Astrocyte (in vitro differentiated cells and primary cell): ENCODE measurements at regions not wholly inside any gene's neighbourhood (a gene's known extent, or its start where the extent isn't known, plus 50 kb on each side); places are given as distances from the start of the nearest gene placed in this dataset.

Source experiments
- DNase-seq: peaks from one replicate; pipeline ENCODE4 v3.0.0-alpha.2; 2010; ENCODE audit warnings: low read depth
- FAIRE-seq: peaks from 2 replicates; lab custom pipeline; 2011; peaks lifted over from hg19 to GRCh38; lab: Jason Lieb, UNC
- H2AFZ ChIP-seq: 2 replicates; pipeline ENCODE4 v1.6.0; 2012; ENCODE audit warnings: low read depth, low read length, inconsistent platforms
- H3K27ac ChIP-seq: 2 replicates; pipeline ENCODE4 v1.5.1; 2011; ENCODE audit warnings: low read depth, low read length, inconsistent platforms
- H3K27me3 ChIP-seq: 2 replicates; pipeline ENCODE4 v1.6.0; 2011; ENCODE audit warnings: low read length, inconsistent platforms; ENCODE audit not compliant: insufficient read depth
- H3K36me3 ChIP-seq: 2 replicates; pipeline ENCODE4 v1.5.1; 2011; ENCODE audit warnings: low read length, inconsistent platforms; ENCODE audit not compliant: insufficient read depth
- H3K4me1 ChIP-seq: 2 replicates; pipeline ENCODE4 v1.5.1; 2011; ENCODE audit warnings: low read length, inconsistent platforms; ENCODE audit not compliant: insufficient read depth
- H3K4me2 ChIP-seq: 2 replicates; pipeline ENCODE4 v1.6.0; 2012; ENCODE audit warnings: low read length, inconsistent platforms
- H3K4me3 ChIP-seq: 2 replicates; pipeline ENCODE4 v1.5.1; 2011; ENCODE audit warnings: low read depth, mild to moderate bottlenecking, low read length, inconsistent platforms; ENCODE audit not compliant: insufficient read depth
- H3K79me2 ChIP-seq: 2 replicates; pipeline ENCODE4 v1.6.0; 2012; ENCODE audit warnings: mild to moderate bottlenecking, low read length, inconsistent platforms; ENCODE audit not compliant: insufficient read depth
- H3K9ac ChIP-seq: 2 replicates; pipeline ENCODE4 v1.6.0; 2012; ENCODE audit warnings: mild to moderate bottlenecking, low read length, inconsistent platforms
- H3K9me3 ChIP-seq: 2 replicates; pipeline ENCODE4 v1.5.1; 2012; ENCODE audit warnings: low read depth, mild to moderate bottlenecking, low read length, inconsistent platforms; ENCODE audit not compliant: insufficient read depth
- H4K20me1 ChIP-seq: 2 replicates; pipeline ENCODE4 v1.6.0; 2012; ENCODE audit warnings: low read length, inconsistent platforms; ENCODE audit not compliant: insufficient read depth
- H3K27ac Mint-ChIP-seq: one replicate; pipeline ENCODE4 v1.8.0; 2021; ENCODE audit warnings: mild to moderate bottlenecking, mixed read lengths; ENCODE audit not compliant: unreplicated experiment
- H3K27me3 Mint-ChIP-seq: one replicate; pipeline ENCODE4 v1.8.0; 2021; ENCODE audit warnings: low read depth, mixed read lengths; ENCODE audit not compliant: unreplicated experiment
- H3K36me3 Mint-ChIP-seq: one replicate; pipeline ENCODE4 v1.8.0; 2021; ENCODE audit warnings: low read depth, mixed read lengths; ENCODE audit not compliant: unreplicated experiment
- H3K4me1 Mint-ChIP-seq: one replicate; pipeline ENCODE4 v1.8.0; 2021; ENCODE audit warnings: low read depth, mixed read lengths; ENCODE audit not compliant: unreplicated experiment
- H3K4me3 Mint-ChIP-seq: one replicate; pipeline ENCODE4 v1.8.0; 2021; ENCODE audit warnings: mild to moderate bottlenecking, moderate library complexity, mixed read lengths; ENCODE audit not compliant: unreplicated experiment
- H3K9me3 Mint-ChIP-seq: one replicate; pipeline ENCODE4 v1.8.0; 2021; ENCODE audit warnings: mild to moderate bottlenecking, mixed read lengths; ENCODE audit not compliant: unreplicated experiment
- EZH2 ChIP-seq: IDR thresholded peaks from 2 replicates; pipeline ENCODE4 v1.6.1; 2012; ENCODE audit warnings: mild to moderate bottlenecking, low read length, inconsistent platforms; ENCODE audit not compliant: insufficient read depth
- TF ChIP-seq, protein P1 (sequence below): IDR thresholded peaks from 2 replicates; pipeline ENCODE4 v1.5.1; 2011; ENCODE audit warnings: low read depth, mild to moderate bottlenecking, inconsistent platforms, low read length, moderate library complexity; ENCODE audit not compliant: insufficient read depth

- no peak overlapping the region for H3K4me2 ChIP-seq
- H3K27ac Mint-ChIP-seq: no peak overlapping the region
- H3K9me3 Mint-ChIP-seq: no peaks in the 10 kb centered on the region
- peaks cover 22% of the 10 kb centered on the region for H3K27me3 Mint-ChIP-seq
- no peak for TF ChIP-seq EZH2
- TF ChIP-seq, protein P1, sequence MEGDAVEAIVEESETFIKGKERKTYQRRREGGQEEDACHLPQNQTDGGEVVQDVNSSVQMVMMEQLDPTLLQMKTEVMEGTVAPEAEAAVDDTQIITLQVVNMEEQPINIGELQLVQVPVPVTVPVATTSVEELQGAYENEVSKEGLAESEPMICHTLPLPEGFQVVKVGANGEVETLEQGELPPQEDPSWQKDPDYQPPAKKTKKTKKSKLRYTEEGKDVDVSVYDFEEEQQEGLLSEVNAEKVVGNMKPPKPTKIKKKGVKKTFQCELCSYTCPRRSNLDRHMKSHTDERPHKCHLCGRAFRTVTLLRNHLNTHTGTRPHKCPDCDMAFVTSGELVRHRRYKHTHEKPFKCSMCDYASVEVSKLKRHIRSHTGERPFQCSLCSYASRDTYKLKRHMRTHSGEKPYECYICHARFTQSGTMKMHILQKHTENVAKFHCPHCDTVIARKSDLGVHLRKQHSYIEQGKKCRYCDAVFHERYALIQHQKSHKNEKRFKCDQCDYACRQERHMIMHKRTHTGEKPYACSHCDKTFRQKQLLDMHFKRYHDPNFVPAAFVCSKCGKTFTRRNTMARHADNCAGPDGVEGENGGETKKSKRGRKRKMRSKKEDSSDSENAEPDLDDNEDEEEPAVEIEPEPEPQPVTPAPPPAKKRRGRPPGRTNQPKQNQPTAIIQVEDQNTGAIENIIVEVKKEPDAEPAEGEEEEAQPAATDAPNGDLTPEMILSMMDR: no peak
- FAIRE-seq (no peak), DNase-seq (no peak)
- H3K4me1 ChIP-seq: no peaks in the 10 kb centered on the region
- no peak overlapping the region for H3K4me3 Mint-ChIP-seq
- no peak overlapping the region for H3K4me3 ChIP-seq
- H3K36me3 Mint-ChIP-seq: no peaks in the 10 kb centered on the region
- no peaks in the 10 kb centered on the region for H3K27me3 ChIP-seq
- H4K20me1 ChIP-seq: no peaks in the 10 kb centered on the region
- no peak overlapping the region for H2AFZ ChIP-seq
- no peak overlapping the region for H3K27ac ChIP-seq
- H3K79me2 ChIP-seq: no peaks in the 10 kb centered on the region
- no peaks in the 10 kb centered on the region for H3K36me3 ChIP-seq
- peaks cover 2% of the 10 kb centered on the region for H3K9me3 ChIP-seq
- H3K9ac ChIP-seq: no peak overlapping the region
- peaks cover 2% of the 10 kb centered on the region for H3K4me1 Mint-ChIP-seq
These were observed 157.8 kb upstream of the HDAC4 start for GRCh38 chr2:239558661-239559060.

GRCh38 chr2:239557516-239557915 is 156.7 kb upstream of the HDAC4 start:
- DNase-seq (no peak), FAIRE-seq (no peak)
- Mint-ChIP-seq H3K27me3 (peaks cover 24% of the 10 kb centered on the region), H3K9me3 (no peaks in the 10 kb centered on the region), H3K27ac (no peak overlapping the region), H3K36me3 (no peaks in the 10 kb centered on the region), H3K4me3 (no peak overlapping the region), H3K4me1 (peaks cover 2% of the 10 kb centered on the region)
- TF ChIP-seq EZH2: no peak
- Histone ChIP-seq H3K79me2 (no peaks in the 10 kb centered on the region), H3K4me3 (no peak overlapping the region), H3K27ac (no peak overlapping the region), H3K9ac (no peak overlapping the region), H3K36me3 (no peaks in the 10 kb centered on the region), H3K9me3 (peaks cover 2% of the 10 kb centered on the region), H3K27me3 (no peaks in the 10 kb centered on the region), H3K4me1 (no peaks in the 10 kb centered on the region), H3K4me2 (no peak overlapping the region), H2AFZ (no peak overlapping the region), H4K20me1 (no peaks in the 10 kb centered on the region)

GRCh38 chr2:239555571-239555905 is 154.7 kb upstream of the HDAC4 start:
- H3K27me3 Mint-ChIP-seq: peaks cover 28% of the 10 kb centered on the region
- no peaks in the 10 kb centered on the region for H3K79me2 ChIP-seq
- H3K9me3 Mint-ChIP-seq: no peaks in the 10 kb centered on the region
- H3K4me3 Mint-ChIP-seq: no peak overlapping the region
- H2AFZ ChIP-seq: no peak overlapping the region
- no peaks in the 10 kb centered on the region for H3K36me3 Mint-ChIP-seq
- TF ChIP-seq, protein P1: no peak
- TF ChIP-seq EZH2: no peak
- no peaks in the 10 kb centered on the region for H3K27me3 ChIP-seq
- no peaks in the 10 kb centered on the region for H4K20me1 ChIP-seq
- peaks cover 2% of the 10 kb centered on the region for H3K4me1 Mint-ChIP-seq
- H3K27ac ChIP-seq: no peak overlapping the region
- FAIRE-seq: no peak
- H3K4me2 ChIP-seq: no peak overlapping the region
- H3K4me3 ChIP-seq: no peak overlapping the region
- H3K9me3 ChIP-seq: peaks cover 2% of the 10 kb centered on the region
- no peak overlapping the region for H3K9ac ChIP-seq
- H3K4me1 ChIP-seq: no peaks in the 10 kb centered on the region
- H3K36me3 ChIP-seq: no peaks in the 10 kb centered on the region
- no peak overlapping the region for H3K27ac Mint-ChIP-seq
- DNase-seq: no peak
